GM10248 (cell line): ENCODE measurements at regions not wholly inside any gene's neighbourhood (a gene's known extent, or its start where the extent isn't known, plus 50 kb on each side); places are given as distances from the start of the nearest gene placed in this dataset.

Experiments
- CTCF ChIA-PET: fragments of 300-600 bp; sonication (Branson Sonifier 250); formaldehyde crosslinking; extraction: SDS; loops from one replicate; lab custom pipeline; 2021; ENCODE audit warnings: antibody characterized with exemption; lab: Yijun Ruan, JAX
- POLR2A ChIA-PET: fragments of 350-650 bp; sonication (Branson Sonifier 250); formaldehyde crosslinking; extraction: SDS; loops from one replicate; lab custom pipeline; 2020; ENCODE audit warnings: antibody characterized with exemption; lab: Yijun Ruan, JAX
- DNase-seq: peaks from one replicate; pipeline ENCODE4 v3.0.0; 2012; ENCODE audit errors: extremely low spot score
- CTCF ChIP-seq: IDR thresholded peaks from 2 replicates; pipeline ENCODE4 v1.5.1; 2012; ENCODE audit warnings: mild to moderate bottlenecking, low read depth; ENCODE audit errors: extremely low read depth, missing control alignments, control extremely low read depth

DNA sequence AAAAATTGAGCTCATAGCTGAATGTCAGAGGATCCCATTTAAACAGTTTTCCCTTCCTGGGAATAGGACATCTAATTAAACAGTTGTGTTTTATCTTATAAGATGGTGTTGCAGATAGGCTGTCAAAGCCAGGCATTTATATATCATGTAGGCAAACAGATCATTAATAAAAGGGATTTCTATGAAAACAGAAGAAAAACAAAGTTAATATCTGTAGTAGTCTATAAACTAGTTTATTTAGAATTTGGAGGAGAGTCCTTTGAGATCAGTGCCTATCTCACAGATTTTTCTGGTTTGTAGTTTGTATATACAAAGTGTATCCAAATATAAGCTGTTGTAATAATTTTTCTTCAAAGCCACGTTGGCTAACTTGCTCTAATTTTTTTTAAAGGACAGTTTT, 1738.2 kb upstream of the PIK3C3 start:
- DNase-seq: no peak
- ChIA-PET POLR2A (no interaction called here), CTCF (no interaction called here)
- TF ChIP-seq CTCF: no peak

DNA sequence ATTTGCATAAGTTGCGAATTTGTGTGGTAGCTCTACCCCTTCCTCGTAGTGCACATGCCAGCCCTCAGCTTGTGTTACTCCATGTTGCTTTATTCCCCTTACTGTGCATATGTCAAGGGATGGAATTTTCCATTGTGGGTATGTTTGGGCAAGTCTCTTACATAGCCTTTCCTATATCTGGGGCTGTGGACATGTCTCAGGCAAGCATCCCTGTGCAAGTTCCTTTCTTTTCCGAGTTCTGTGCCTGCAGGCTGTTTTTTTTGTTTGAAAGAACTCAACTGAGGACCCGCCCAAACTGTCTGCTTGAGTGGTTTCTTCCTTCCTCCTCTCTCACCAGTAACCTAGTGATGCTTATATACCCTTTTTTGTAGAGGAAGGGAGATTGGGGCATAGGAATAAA, 1739.1 kb upstream of the PIK3C3 start:
- ChIA-PET POLR2A (no interaction called here), CTCF (no interaction called here)
- TF ChIP-seq CTCF: no peak
- DNase-seq: no peak

DNA sequence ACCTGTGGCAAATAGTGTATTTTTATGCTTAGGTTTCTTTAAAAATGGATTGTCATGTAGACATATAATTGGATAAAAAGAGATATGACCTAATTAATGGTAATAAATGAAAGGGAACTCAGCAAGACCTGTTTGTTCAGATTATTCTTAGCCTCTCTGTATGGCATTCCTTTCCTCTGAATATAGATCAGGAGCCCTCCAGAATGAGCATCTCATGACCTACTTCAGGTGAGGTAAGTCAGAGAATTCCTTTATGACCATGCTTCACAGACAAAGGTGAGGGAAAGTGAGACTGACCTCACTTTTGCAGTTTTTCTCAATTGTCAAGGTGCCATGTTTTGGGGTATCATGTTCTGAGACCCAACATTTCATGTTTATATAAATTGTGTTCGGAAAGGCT, 1744.3 kb upstream of the PIK3C3 start:
- no peak for DNase-seq
- TF ChIP-seq CTCF: no peak
- ChIA-PET POLR2A (no interaction called here), CTCF (no interaction called here)

- CTCF ChIA-PET: no interaction called here
- POLR2A ChIA-PET: no interaction called here
- TF ChIP-seq CTCF: no peak
- no peak for DNase-seq
Measured at GRCh38 chr18:40208958-40209357, 1746.1 kb upstream of the PIK3C3 start.

GRCh38 chr18:40197711-40198110, 1757.3 kb upstream of the PIK3C3 start:
- POLR2A ChIA-PET: no interaction called here
- TF ChIP-seq CTCF: no peak
- CTCF ChIA-PET: interaction anchor here (0.8 kb wide), 1 partner anchor 10 kb away, joined by 3 read pairs; no protein-coding TSS in a partner anchor
- no peak for DNase-seq

GRCh38 chr18:40186677-40187076, 1768.4 kb upstream of the PIK3C3 start:
- DNase-seq: no peak
- ChIA-PET POLR2A (no interaction called here), CTCF (no interaction called here)
- TF ChIP-seq CTCF: no peak
